ENCODE measurements at regions not wholly inside any gene's neighbourhood (a gene's known extent, or its start where the extent isn't known, plus 50 kb on each side); places are given as distances from the start of the nearest gene placed in this dataset.

DNA sequence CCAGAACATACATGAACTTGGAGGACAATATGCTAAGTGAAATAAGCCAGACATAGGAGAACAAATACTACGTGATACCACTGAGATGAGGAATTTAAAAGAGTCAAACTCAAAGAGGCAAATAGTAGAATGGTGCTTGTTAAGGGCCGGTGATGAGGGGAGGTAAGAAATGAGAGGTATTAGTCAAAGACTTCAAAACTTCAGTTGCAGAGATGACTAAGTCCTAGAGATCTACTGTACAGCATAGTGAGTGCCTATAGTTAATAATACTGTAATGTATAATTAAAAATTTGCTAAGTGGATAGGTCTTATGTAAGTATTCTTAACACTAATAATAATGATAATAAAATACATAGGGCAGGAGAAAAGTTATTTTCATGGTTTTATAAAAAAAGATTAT, 126.9 kb upstream of the VEGFC start:
- no peak for DNase-seq (ENCODE audit: low read depth)
- H3K4me3 ChIP-seq (ENCODE audit: control insufficient read depth, low read depth, low read length), result no peak overlapping the region
- TF ChIP-seq, protein P1, sequence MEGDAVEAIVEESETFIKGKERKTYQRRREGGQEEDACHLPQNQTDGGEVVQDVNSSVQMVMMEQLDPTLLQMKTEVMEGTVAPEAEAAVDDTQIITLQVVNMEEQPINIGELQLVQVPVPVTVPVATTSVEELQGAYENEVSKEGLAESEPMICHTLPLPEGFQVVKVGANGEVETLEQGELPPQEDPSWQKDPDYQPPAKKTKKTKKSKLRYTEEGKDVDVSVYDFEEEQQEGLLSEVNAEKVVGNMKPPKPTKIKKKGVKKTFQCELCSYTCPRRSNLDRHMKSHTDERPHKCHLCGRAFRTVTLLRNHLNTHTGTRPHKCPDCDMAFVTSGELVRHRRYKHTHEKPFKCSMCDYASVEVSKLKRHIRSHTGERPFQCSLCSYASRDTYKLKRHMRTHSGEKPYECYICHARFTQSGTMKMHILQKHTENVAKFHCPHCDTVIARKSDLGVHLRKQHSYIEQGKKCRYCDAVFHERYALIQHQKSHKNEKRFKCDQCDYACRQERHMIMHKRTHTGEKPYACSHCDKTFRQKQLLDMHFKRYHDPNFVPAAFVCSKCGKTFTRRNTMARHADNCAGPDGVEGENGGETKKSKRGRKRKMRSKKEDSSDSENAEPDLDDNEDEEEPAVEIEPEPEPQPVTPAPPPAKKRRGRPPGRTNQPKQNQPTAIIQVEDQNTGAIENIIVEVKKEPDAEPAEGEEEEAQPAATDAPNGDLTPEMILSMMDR (conservative IDR thresholded peaks at IDR 0.05; ENCODE audit: control insufficient read depth, insufficient read depth, low read depth, low read length), result no peak

DNA sequence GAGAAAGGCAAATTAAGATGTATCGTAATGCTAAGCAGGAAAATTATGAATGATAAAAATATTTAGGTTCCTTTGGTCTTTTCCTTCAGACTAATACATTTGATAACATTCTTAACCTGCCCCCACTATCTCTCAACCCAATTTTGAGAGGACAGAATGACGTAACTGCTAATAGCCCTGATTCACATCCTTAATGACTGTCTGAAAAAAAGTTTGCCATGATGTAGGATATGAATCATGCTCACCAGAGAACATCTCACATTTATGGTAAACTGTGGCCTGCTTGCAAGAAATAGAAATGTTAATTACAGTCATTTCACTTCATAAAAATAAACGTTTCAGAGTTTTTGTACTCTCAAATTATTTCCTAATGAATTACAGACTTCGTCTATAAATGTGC, 128.0 kb upstream of the VEGFC start:
- no peak overlapping the region for H3K4me3 ChIP-seq (ENCODE audit: control insufficient read depth, low read depth, low read length)
- peak; percentile 91 for DNase-seq (ENCODE audit: low read depth)
- TF ChIP-seq, protein P1 (conservative IDR thresholded peaks at IDR 0.05; ENCODE audit: control insufficient read depth, insufficient read depth, low read depth, low read length), result no peak

DNA sequence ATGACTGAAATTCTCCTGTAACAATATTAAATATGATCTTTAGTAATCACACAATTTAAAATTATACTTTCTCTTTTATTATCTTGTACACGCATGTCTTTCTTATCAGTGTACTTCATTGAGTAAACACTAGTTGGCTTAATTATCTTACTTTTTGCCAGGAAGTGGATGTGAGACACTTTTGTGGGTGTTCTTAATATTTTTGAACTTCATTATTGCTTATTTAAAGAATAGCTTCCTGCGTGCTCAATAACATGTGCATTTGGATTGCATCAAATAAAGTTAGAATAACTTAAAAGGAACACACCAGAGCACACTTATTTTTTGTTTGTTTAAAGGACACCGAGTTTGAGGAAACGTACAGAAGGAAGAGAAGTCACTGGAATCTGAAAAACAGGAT, 128.5 kb upstream of the VEGFC start:
- H3K4me3 ChIP-seq (ENCODE audit: control insufficient read depth, low read depth, low read length), result no peak overlapping the region
- DNase-seq (ENCODE audit: low read depth), result no peak
- TF ChIP-seq, protein P1 (conservative IDR thresholded peaks at IDR 0.05; ENCODE audit: control insufficient read depth, insufficient read depth, low read depth, low read length), result no peak

DNA sequence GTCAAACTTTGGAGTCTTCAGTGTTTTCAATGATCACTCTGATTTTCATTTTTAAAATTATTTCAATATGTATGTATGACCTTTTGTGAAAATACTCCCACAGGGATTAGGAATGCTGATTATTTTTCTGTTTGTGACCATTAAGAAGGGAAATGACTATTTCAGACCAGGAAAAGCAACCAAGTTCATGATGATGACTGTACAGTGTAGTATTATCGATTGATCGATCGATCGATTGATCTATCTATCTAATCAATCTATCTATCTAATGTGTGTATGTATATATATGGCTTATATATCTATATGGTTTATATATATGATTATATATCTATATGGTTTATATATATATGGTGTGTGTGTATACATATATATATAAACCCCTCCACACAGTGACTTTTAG, 131.5 kb upstream of the VEGFC start:
- H3K4me3 ChIP-seq (ENCODE audit: control insufficient read depth, low read depth, low read length), result no peak overlapping the region
- DNase-seq (ENCODE audit: low read depth), result no peak
- TF ChIP-seq, protein P1 (conservative IDR thresholded peaks at IDR 0.05; ENCODE audit: control insufficient read depth, insufficient read depth, low read depth, low read length), result no peak

DNA sequence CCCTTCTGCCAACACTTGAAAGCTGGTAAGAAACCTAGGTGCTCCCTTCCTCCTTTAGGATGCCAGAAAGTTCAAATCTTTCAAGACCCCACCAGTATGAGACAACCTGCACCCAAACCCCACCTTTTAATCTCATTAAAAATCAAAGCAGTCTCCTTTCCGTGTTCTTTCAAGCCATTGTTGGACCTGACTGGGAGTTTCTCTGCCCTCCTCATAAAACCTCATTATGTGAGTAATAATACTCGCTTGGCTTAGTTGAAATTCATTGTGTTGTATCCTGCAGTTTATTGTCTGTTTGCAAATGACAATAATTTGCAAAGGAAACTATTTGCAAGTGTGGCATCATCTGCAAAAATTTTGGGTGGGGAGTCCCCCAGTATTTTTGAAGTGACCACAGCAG, 133.2 kb upstream of the VEGFC start:
- TF ChIP-seq, protein P1 (conservative IDR thresholded peaks at IDR 0.05; ENCODE audit: control insufficient read depth, insufficient read depth, low read depth, low read length), result no peak
- no peak for DNase-seq (ENCODE audit: low read depth)
- no peak overlapping the region for H3K4me3 ChIP-seq (ENCODE audit: control insufficient read depth, low read depth, low read length)

DNA sequence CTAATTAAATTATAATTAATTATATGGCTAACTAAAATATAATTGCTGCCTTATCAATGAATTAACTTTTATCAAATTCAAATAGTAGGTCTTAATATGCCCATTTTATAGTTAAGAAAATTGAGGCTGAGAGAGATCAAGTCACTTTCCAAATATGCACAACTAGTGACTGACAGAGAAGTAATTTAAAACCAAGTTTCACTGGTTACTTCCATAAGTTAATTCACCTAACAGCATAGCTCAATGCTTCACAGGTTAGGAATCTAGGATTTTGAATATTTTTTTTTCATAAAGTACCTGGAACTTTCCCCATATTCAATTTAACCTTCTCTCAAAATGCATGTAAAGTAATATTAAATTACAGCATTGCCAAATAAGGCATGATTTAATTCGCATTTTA, 134.4 kb upstream of the VEGFC start:
- TF ChIP-seq, protein P1 (conservative IDR thresholded peaks at IDR 0.05; ENCODE audit: control insufficient read depth, insufficient read depth, low read depth, low read length), result no peak
- H3K4me3 ChIP-seq (ENCODE audit: control insufficient read depth, low read depth, low read length), result no peak overlapping the region
- DNase-seq (ENCODE audit: low read depth), result no peak

DNA sequence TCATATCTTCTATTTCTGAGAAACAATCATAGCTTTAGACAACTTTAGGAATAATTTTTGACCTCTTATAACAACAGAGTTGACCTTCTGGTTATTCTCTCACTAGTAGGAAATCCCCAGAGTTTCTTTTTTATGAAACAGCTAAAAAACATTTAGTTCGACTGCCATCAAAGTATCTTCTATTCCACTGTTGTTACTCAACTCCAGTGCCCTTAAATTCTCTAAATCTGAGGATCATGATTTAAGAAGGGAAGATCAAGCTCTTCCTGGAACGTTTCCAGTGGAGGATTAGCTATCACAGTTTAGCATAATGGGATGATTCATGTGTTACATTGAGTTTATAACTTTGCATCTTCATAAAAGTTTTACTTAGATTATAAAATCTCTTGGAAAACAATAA, 134.9 kb upstream of the VEGFC start:
- peak; percentile 93 for DNase-seq (ENCODE audit: low read depth)
- H3K4me3 ChIP-seq (ENCODE audit: control insufficient read depth, low read depth, low read length), result no peak overlapping the region
- TF ChIP-seq, protein P1 (conservative IDR thresholded peaks at IDR 0.05; ENCODE audit: control insufficient read depth, insufficient read depth, low read depth, low read length), result no peak

All from fibroblast of mammary gland (primary cell).